HG03439 (cell line): ENCODE measurements at regions not wholly inside any gene's neighbourhood (a gene's known extent, or its start where the extent isn't known, plus 50 kb on each side); places are given as distances from the start of the nearest gene placed in this dataset.

Experiments used
- ATAC-seq: cut with Tn5 transposase; IDR thresholded peaks from one replicate; pipeline ENCODE4 v1.9.1; 2021; ENCODE audit warnings: mild to moderate bottlenecking, moderate library complexity; ENCODE audit not compliant: unreplicated experiment

DNA sequence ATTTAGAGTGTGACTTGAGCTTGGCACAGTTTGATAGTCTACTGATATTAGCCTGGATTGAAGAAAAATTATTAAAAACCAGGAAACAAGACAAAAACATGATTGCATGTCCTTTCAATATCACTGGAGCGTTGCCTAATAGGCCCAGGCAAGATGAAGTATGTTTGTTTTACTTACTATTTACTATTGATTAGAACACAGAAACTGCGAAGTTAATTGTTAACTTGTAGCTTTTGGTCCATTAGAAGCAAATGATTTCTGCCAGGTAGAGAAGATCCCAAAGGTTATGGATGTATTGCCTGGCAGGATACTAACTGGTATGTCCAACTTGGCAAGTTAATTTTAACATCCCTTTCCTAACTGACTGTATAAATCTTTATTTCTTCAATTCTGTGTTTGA lies 268.9 kb downstream of the ETNK1 start:
- no peak for ATAC-seq

DNA sequence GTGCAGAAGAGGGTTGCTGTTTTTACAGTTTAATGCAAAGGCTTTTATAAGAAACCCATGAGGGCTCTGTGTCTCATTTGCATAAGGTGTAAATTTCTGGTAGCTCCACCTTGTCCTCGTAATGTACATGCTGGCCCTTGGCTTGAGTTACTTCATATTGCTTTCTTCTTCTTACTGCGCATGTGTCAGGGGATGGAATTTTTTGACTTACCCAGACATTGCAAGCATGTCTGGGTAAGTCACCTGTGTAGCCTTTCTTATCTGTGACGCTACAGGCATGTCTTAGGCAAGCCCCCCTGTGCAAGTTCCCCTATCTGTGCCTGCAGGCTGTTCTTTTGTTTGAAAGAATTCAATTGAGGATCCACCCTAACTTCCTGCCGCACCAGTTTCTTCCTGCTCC lies 274.2 kb downstream of the ETNK1 start:
- ATAC-seq, result no peak

DNA sequence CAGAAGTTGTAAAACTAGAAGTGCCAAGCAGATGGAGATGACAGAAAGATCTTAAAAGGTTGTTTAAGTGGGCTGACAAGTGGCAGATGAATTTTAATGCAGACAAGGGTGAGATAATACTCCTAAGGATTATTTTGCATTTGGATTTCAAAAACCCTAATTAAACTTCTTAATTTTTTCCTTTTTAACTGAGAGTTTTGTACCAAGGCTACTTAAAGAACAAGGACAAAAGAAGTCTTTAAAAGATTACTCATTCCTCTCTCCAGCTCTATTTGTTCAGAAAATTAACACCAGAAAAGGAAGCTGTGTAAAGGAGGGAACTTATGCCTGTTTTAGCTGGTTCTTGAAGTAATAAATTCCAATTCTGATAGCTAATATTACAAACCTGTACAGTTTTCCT lies 275.4 kb downstream of the ETNK1 start:
- ATAC-seq, result no peak

DNA sequence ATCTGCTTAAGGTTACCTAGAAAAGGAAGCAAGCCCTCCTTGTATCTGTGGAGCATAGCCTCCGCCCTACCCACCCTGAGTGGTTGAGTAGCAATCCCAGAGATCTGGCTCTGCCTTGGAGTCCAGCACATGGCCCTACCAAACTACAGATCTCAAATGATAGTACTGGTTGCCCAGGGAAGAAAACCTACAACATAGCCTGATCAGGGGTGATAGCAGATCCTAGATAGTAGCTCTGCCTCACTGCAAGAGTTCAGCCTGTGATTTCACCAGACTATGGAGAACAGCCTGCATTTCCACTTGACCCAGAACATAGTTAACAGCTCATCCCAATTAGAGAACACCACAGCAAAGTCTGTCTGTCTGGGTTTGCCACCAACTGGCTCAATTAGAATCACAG lies 279.5 kb downstream of the ETNK1 start:
- ATAC-seq, result no peak

DNA sequence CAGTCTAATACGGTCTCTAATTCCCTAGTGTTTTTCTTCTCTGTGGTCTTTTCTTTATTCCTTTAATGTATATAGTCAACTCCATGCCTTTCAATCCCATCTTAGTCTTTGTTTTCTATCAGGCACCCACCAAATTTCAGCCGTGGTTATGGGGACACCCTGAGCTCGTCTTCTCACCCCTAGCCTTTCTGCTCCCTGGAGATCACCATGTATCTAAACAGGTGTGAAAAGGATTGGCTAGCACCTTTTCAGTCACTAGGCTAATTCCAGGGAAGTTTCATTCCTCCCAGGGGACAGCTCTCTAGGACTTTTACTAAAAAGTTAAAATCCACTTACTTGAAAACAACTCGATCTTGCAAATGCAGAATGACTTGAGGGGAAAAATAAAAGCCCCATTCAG lies 291.3 kb downstream of the ETNK1 start:
- no peak for ATAC-seq

DNA sequence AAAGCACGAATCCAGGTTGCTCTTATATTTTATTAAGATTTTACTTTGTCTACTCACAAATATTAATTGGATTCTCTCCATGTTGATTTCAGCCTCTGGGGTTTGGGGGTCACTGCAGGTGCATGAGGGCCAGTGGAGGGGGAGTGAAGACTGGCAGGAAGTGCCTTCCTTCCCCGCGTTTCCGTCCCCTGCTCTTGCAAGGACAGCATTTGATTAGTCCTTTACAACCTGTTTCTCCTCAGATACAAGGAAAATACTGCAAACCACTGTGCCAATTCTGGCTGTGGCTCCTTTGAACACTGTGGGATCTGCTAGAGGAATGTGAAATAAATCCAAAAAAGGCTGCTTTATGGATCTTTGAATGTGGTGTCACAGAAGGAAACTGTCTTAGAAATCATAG lies 291.8 kb downstream of the ETNK1 start:
- ATAC-seq, result no peak

DNA sequence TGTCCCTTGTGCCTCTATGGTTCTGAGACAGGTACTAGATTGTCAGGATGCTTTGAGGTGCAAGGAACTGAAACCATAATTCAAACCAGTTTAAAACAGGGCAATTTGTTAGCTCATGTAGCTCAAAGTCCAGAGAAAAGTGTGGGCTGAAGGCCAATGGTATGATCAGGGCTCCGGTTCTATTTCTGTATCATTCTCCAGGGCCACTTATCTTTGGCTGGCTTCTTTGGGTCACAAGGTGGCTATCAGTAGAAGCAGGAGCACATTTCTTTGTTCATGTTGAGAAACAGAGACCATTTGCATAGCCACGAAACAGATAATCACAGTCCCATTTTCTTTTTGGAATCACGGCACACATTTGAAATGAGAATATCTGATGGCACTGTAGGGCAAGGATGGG lies 294.9 kb downstream of the ETNK1 start:
- ATAC-seq, result no peak

DNA sequence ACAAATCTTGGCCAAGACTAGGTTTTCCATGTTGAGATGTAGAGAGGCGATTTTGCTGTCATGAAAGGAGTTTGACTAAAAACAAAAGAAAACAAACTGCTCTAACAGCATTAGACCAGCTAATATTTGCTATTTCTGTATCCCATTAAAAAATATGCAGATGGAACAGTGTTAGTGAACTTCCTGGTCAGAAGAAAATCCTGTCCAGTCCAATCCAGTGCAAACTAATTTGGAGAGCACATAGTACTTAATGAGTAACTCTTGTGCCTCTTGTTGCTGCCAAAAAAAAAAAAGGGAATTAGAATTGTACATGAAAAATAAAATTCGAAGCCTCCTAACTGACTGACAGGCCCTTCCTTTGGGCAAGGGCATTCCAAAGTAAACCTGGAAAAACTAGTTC lies 298.8 kb downstream of the ETNK1 start:
- ATAC-seq, result no peak

DNA sequence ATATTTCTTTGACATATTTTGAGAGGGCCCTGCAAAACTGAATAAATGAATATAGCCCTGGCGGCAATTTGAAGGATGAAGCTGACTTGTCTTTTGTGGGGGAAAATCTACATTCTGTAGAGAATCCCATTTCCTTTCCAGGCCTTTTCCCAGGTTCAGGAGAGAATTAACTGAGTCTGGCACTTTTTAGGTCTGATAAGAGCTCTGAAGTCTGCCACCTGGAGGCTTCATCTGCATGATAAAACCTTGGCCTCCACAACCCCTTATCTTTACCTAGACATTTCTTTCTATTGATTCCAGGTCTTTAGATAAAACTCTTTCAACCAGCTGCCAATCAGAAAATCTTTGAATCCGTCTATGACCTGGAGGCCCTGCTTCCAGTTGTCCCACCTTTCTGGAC lies 299.4 kb downstream of the ETNK1 start:
- ATAC-seq, result no peak

DNA sequence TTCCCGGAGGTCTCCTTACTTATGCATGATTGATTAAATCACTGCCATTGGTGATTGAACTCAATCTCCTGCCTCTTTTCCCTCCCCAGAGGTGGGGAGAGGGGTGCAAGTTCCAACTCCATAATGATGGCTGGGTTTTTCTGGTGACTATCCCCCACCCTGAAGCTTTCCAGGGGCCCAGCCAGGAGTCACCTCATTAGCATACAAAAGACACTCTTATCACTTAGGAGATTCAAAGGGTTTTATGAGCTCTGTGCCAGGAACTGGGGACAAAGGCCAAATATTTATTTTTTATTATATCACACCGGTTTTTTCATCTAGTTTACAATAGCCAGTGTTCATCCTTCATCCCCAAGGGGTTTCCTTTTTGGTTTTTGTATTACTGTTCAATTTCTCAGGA lies 300.7 kb downstream of the ETNK1 start:
- no peak for ATAC-seq

DNA sequence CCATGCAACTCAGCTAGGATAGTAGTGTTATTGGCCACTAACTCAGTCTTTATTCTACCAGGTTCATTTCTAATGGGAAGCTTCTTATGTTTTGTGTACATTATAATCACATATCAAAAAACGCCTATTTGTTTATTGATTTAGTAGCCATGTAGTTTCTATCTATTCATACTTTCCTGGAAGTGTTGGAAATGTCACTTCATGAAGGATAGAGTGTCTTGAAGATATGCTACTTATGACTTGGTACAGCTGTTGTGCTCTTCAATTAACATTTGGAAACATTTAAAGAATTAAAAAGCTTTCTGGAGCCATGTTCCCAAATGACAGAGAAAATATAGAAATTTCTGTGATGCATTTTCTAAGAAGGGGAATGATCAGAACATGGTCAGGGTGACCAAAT lies 307.5 kb downstream of the ETNK1 start:
- ATAC-seq, result no peak

DNA sequence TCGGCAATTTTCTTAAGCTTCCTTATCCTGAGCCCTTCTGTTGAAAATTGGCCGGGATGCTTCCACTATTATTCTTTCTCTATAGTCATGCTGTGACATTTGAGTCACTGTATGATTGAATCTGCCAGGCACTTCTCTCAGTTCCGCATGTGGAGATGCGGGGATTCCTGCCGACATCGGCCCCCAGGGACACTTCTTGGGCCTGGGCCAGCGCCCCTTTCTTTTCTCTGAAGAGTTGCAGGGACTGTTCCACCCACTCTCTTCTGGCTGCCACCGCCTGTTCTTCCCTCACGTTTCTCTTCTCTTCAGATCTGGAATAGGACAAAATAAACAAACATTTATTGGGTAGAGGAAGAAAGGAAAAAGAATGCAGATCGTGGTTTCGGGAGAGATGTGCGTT lies 310.1 kb downstream of the ETNK1 start:
- no peak for ATAC-seq

DNA sequence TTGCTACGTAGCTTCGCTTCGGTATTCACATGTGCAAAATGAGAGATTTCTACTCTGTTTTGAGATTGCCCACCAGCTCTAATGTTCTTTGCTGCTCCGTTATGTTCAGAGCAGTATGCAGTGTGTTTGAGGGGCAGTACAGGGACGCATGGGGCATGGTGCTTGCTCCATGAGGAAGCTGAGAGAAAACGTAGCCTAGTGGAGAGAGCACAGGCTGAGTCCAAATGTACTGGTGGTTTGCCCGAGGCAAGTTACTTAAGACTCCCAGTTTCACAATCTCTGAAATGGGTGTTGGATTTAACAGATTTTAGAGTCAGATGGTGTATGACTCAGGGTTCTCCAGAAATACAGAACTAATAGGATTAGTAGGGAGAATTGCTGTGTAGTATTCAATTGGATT lies 310.5 kb downstream of the ETNK1 start:
- ATAC-seq, result no peak

DNA sequence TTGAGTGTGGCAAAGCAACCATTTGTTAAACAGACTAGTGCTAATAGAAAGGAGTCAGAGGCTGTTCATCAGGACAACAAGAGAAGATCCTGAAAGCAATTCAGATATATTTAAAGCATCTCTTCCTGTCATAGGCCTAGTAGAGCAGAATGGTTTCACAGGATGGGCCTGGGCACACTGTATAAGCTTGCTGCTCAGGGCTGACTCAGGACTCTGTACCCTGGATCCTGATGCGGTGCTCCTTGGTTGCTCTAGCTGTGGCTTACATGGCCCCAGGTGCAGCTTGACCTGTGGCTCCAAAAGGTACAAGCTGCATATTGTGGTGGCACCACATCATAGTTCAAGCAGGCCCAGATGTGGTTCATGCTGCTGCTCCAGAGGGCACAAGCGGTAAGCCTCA lies 313.4 kb downstream of the ETNK1 start:
- ATAC-seq, result no peak

DNA sequence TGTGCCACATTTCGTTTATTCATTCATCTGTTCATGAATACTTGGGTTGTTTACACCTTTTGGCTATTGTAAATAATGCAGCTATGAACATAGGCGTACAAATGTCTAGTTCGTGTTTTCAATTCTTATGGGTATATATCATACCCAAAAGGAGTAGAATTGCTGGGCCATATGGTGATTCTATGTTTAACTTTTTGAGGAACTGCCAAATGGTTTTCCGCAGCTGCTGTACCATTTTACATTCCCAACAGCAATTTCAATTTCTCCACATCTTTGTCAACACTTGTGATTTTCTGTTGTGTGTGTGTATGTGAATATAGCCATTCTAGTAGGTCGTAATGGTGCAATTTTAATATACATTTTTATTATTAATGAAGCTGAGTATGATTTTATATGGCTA lies 326.2 kb downstream of the ETNK1 start:
- ATAC-seq, result no peak

DNA sequence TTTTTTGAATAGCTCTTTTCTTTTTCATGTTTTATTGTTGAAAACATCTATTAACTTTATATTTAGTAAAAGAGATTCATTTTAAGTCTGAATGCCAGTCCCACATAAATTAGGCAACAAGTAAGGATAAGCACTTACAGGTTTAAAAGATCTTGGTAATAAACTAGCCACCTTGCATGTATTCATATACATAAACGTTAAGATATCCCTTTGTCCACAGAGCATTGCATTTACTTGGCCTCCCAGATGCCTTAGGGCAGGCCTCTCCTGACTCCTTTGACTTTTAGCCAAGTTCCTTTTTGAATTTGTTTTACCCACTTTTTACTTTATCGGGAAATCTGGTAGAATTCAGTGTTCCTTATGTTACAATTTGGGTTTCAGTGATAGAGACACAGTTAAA lies 331.7 kb downstream of the ETNK1 start:
- ATAC-seq, result no peak

DNA sequence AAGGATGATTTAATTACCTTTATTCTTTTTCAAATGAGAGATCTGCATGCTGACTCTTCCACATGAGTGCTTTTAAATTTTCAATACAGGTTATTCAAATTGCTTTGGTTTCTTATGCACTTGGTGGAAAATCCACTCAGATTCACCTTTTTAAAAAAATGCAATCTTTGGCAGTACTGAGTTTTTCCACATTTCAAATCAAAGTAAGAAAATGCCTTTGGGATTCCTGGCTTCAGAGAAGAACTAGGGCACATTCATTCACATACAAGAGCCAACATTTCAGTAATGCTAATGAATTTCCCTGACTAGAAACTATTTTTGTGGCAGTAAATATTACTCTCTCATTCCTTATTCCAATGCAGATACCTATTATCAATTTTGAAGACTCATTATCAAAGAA lies 342.2 kb downstream of the ETNK1 start:
- ATAC-seq, result no peak

DNA sequence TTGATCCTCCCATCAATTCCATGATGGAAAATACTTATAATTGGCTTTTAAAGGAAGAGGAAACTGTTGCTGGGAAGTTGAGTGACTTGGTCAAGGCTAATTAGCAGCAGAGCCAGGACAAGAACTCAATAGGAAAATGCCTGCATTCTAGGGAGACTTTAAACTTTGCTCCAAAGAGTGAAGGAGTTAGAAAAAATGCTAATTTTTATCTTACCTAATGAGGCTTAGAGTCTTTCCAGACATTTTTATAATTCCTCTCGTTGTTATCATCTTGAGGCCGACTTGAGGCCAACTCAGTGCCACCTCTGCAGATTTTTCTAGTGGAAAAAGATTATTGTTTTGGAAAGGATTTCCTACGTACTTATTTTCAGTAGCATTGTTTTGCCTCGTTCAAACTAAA lies 344.6 kb downstream of the ETNK1 start:
- no peak for ATAC-seq

DNA sequence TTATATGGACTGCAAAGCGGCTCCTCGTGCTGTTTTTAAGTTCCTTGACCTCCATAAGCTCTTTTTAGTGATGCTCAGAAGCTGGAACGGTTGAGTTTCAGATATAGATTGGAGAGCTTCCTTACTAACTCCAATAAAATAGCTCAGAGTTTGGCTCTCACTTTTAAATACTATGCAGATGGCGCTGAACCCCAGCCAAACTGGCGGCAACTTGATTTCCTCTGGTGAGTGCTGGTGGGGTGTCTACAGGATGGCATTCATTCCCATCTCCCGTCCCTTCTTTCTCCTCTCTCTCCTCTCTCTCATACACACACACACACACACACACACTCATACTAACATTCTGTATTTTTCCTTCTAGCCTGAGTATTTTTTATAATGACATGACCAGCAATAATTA lies 346.3 kb downstream of the ETNK1 start:
- no peak for ATAC-seq

DNA sequence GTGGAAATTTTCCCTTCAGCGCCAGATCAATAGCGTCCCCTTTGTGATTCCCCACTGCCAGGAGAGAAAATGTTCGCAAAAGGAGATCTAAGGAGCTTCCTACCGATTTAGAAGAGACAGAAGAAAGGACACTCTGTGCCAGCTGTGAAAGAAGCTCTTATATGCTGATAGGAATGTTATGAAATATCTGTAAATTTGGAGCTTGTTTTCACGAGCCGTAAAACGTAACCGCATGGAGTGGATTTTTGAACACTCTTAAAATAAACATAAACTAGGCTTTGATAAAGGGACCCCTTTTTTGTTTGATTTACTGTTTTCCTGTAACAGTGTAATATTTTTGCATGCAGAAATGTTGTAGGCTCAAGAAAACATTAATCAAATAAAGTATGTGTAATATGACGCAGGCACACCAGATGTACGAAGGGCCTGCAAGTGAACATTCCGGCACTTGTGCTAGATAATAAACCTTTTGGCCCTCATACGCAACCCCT lies 346.8 kb downstream of the ETNK1 start:
- ATAC-seq, result no peak

DNA sequence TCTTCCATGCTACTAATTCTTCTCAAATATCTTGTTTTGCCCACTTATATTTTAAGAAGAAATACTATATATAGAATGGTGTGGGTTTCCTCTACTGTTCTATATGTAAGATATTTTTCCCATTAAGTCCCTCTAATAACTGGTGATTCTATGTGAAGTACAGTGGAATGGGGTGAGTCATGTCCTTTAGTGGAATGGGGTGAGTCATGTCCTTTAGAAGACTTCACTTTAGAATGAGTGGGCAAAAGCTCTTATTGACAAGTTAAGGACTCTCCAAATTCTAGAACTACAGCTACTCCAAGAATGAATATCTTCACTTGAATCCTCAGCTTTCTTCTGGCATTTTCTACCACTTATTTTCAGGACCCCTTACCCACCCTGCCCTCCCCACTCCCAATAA lies 349.9 kb downstream of the ETNK1 start:
- no peak for ATAC-seq

DNA sequence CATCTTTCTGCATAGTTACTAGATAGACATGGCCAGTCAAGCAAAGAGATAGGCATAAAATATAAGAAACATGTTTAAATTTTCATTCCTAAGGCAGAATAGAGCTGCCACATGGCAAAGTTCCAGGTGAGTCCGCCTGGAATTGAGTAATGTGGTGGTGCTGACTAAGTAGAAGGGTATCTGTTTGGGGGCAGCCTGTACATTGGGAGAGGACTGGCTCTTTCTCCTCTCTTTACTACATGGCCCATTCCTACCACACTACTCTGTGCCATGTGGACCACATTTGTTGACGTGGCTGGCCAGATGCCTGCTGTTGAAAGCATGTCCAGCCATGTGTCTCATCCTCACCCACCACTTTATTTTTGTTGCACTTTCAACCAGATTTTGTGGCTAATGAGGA lies 354.0 kb downstream of the ETNK1 start:
- ATAC-seq, result no peak

DNA sequence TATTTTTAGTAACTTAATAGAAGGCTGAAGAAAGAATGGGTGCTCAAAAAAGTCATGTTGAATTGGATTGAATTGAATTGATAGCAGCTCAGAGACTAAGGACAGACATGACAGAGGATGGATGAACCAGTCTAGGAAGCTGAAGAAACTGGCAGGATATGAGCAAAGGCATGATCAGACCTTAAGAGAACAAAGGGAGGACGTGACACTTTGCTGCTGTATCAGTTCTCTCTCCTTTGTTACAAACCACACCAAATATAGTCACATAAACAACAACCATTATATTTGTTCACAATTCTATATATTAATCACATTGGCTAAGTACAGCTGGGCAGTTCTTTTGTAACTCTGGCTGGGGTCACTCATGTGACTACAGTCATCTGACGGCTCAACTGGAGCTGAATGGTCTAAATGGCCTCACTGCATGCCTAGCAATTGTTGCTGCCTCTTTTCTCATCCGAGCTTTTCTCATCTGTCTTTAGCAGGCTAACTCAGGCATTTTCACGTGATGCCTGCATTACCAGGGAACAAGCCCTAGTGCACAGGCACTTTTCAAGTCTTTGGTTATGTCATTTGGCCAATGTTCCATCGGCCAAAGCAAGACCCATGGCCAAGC lies 355.0 kb downstream of the ETNK1 start:
- ATAC-seq, result no peak

DNA sequence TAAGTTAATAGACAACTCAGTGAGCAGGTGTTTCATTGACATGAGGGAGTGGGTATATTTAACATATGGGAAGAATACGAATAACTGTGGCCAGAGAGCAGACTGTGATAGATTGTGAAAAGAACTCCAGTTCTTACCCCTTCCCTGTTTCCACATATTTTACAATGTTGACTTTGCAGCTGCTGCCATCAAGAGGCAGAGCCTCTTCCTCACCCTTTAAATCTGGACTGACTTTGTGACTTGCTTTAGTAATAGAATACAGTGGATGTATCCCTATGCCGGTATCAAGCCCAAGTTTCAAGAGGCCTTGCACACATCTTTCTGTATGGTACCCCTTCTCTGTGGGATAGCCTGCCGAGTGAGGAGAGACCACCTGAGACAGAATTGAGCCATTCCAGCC lies 356.7 kb downstream of the ETNK1 start:
- ATAC-seq, result no peak
